ENCODE measurements at regions not wholly inside any gene's neighbourhood (a gene's known extent, or its start where the extent isn't known, plus 50 kb on each side); places are given as distances from the start of the nearest gene placed in this dataset.

GRCh38 chr7:22874904-22875303 lies 52.3 kb upstream of the TOMM7 start:
- Histone ChIP-seq H3K4me3 (ENCODE audit: low read depth, low read length) (no peak overlapping the region), H3K79me2 (ENCODE audit: control insufficient read depth, insufficient read depth, low read length, poor library complexity) (no peaks in the 10 kb centered on the region), H3K9ac (ENCODE audit: low read length) (no peak overlapping the region), H3K9me3 (ENCODE audit: insufficient read depth, low read depth, low read length) (no peaks in the 10 kb centered on the region), H3K14ac (ENCODE audit: low read length) (no peak overlapping the region), H4K8ac (ENCODE audit: low read depth, low read length) (no peak overlapping the region), H2AFZ (ENCODE audit: insufficient read depth, low read length, poor library complexity) (no peak overlapping the region), H2AK5ac (ENCODE audit: low read length) (no peak overlapping the region), H3K4me1 (ENCODE audit: control insufficient read depth in 1 of 2, insufficient read depth in 2 of 2, low read length in 2 of 2) (peaks cover 0 to 4% of the 10 kb centered on the region in 2 experiments), H3K18ac (ENCODE audit: low read length) (no peak overlapping the region), H3K4ac (ENCODE audit: low read depth, low read length) (no peak overlapping the region), H2BK5ac (ENCODE audit: low read depth, low read length, poor library complexity) (no peak overlapping the region), H3K36me3 (ENCODE audit: control insufficient read depth in 1 of 2, insufficient read depth in 2 of 2, low read length in 2 of 2) (no peaks in the 10 kb centered on the region), H3K79me1 (ENCODE audit: low read length) (no peaks in the 10 kb centered on the region), H3K27me3 (ENCODE audit: insufficient read depth, low read length) (no peaks in the 10 kb centered on the region), H3K23ac (ENCODE audit: low read length) (no peak overlapping the region), H4K12ac (ENCODE audit: low read depth, low read length) (no peak overlapping the region), H2BK12ac (ENCODE audit: low read length) (no peak overlapping the region), H4K91ac (ENCODE audit: low read depth, low read length) (no peak overlapping the region), H3K27ac (ENCODE audit: low read depth, low read length) (no peak overlapping the region), H2BK120ac (ENCODE audit: insufficient read depth, low read length, poor library complexity) (no peak overlapping the region), H3K4me2 (ENCODE audit: low read length) (no peak overlapping the region)
- DNase-seq, result no peak
- WGBS (ENCODE audit: extremely low coverage, insufficient coverage, insufficient read length), result no CpG with 5 or more reads among the region's 9 CpGs

Data from trophoblast cell (in vitro differentiated cells and primary cell).